ENCODE measurements at regions not wholly inside any gene's neighbourhood (a gene's known extent, or its start where the extent isn't known, plus 50 kb on each side); places are given as distances from the start of the nearest gene placed in this dataset.
A peak's percentile ranks its signal among the peaks of the same experiment; 100 is the strongest.

GRCh38 chr14:71320107-71320733, 413.0 kb downstream of the PCNX1 start, which contains the start of gene SIPA1L1 (continued):
- TF ChIP-seq CLOCK (CRISPR knock-in tag; IDR thresholded peaks at IDR 0.05; ENCODE audit: borderline replicate concordance) (no peak), ELF2 (CRISPR knock-in tag; IDR thresholded peaks at IDR 0.05) (no peak), SMAD4 (CRISPR knock-in tag; conservative IDR thresholded peaks at IDR 0.05) (no peak), RBFOX2 (IDR thresholded peaks at IDR 0.05; ENCODE audit: low read depth, low read length) (peak; percentile 78), ZFP30 (CRISPR knock-in tag; IDR thresholded peaks at IDR 0.05; ENCODE audit: borderline replicate concordance) (no peak), TAF7 (tag; IDR thresholded peaks at IDR 0.05) (peak; percentile 37; the same call in 1 of the 2 replicates), BRD4 (IDR thresholded peaks at IDR 0.05) (0 out of 2 replicates have a peak, but pooled peaks have one; percentile 16), FOXA1 (IDR thresholded peaks at IDR 0.05; ENCODE audit: borderline replicate concordance) (no peak), CUX1 (CRISPR knock-in tag; IDR thresholded peaks at IDR 0.05) (no peak), CHD2 (IDR thresholded peaks at IDR 0.05; ENCODE audit: low read depth, low read length) (peak; percentile 98), ZNF24 (IDR thresholded peaks at IDR 0.05) (no peak), JUNB (CRISPR knock-in tag; conservative IDR thresholded peaks at IDR 0.05) (no peak), EWSR1 (IDR thresholded peaks at IDR 0.05; ENCODE audit: borderline replicate concordance, low read depth, partially characterized antibody) (no peak), YBX1 (IDR thresholded peaks at IDR 0.05) (no peak), TCFL5 (CRISPR knock-in tag; conservative IDR thresholded peaks at IDR 0.05) (no peak)
- TF ChIP-seq, protein P1, sequence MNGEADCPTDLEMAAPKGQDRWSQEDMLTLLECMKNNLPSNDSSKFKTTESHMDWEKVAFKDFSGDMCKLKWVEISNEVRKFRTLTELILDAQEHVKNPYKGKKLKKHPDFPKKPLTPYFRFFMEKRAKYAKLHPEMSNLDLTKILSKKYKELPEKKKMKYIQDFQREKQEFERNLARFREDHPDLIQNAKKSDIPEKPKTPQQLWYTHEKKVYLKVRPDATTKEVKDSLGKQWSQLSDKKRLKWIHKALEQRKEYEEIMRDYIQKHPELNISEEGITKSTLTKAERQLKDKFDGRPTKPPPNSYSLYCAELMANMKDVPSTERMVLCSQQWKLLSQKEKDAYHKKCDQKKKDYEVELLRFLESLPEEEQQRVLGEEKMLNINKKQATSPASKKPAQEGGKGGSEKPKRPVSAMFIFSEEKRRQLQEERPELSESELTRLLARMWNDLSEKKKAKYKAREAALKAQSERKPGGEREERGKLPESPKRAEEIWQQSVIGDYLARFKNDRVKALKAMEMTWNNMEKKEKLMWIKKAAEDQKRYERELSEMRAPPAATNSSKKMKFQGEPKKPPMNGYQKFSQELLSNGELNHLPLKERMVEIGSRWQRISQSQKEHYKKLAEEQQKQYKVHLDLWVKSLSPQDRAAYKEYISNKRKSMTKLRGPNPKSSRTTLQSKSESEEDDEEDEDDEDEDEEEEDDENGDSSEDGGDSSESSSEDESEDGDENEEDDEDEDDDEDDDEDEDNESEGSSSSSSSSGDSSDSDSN (IDR thresholded peaks at IDR 0.05; ENCODE audit: borderline replicate concordance in 1 of 2, low read depth in 2 of 2, low read length in 2 of 2), result no peak
- TF ChIP-seq, protein P2, sequence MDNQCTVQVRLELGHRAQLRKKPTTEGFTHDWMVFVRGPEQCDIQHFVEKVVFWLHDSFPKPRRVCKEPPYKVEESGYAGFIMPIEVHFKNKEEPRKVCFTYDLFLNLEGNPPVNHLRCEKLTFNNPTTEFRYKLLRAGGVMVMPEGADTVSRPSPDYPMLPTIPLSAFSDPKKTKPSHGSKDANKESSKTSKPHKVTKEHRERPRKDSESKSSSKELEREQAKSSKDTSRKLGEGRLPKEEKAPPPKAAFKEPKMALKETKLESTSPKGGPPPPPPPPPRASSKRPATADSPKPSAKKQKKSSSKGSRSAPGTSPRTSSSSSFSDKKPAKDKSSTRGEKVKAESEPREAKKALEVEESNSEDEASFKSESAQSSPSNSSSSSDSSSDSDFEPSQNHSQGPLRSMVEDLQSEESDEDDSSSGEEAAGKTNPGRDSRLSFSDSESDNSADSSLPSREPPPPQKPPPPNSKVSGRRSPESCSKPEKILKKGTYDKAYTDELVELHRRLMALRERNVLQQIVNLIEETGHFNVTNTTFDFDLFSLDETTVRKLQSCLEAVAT (IDR thresholded peaks at IDR 0.05), result no peak

All from K562 (cell line).